HUES6 (cell line): ENCODE measurements at regions not wholly inside any gene's neighbourhood (a gene's known extent, or its start where the extent isn't known, plus 50 kb on each side); places are given as distances from the start of the nearest gene placed in this dataset.

ENCODE experiments used
- H3K27ac ChIP-seq: 2 replicates; pipeline ENCODE4 v1.7.0; 2013; ENCODE audit warnings: low read depth, mild to moderate bottlenecking, low read length, inconsistent platforms
- H3K27me3 ChIP-seq: 2 replicates; pipeline ENCODE4 v1.6.1; 2013; ENCODE audit warnings: low read length; ENCODE audit not compliant: control insufficient read depth, insufficient read depth
- H3K36me3 ChIP-seq: 2 replicates; pipeline ENCODE4 v1.6.1; 2013; ENCODE audit warnings: low read length; ENCODE audit not compliant: control insufficient read depth, insufficient read depth
- H3K4me1 ChIP-seq: 2 replicates; pipeline ENCODE4 v1.6.1; 2013; ENCODE audit warnings: low read length; ENCODE audit not compliant: control insufficient read depth, insufficient read depth
- H3K4me3 ChIP-seq: 2 replicates; pipeline ENCODE4 v1.5.1; 2013; ENCODE audit warnings: low read depth, low read length
- H3K9ac ChIP-seq: one replicate; pipeline ENCODE4 v1.6.1; 2013; ENCODE audit warnings: mild to moderate bottlenecking, low read length
- H3K9me3 ChIP-seq: 2 replicates; pipeline ENCODE4 v1.6.1; 2013; ENCODE audit warnings: low read depth, low read length; ENCODE audit not compliant: control insufficient read depth, insufficient read depth

DNA sequence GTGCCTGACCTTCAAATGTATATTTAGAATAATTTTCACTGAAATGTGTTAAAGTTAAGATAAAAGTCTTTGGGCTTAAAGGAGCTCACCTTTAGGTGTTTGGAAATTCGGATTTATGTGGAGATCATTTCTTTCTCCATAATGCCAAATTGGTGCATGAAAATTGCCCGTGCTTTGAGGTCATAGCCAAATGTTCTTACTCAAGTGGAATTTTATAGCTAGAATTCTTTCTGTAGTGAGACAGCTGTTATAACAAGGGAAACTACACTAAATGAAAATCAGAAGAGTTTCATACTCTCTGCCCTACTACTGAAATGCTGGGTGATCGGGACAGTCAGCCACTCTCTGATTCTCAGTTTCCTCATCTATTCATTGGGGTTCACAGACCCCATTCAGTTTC, 89.5 kb upstream of the DBX1 start:
- Histone ChIP-seq H3K4me3 (no peak overlapping the region), H3K4me1 (peaks cover 33% of the 10 kb centered on the region)

GRCh38 chr11:20249378-20249777, 89.1 kb upstream of the DBX1 start:
- Histone ChIP-seq H3K9ac (no peak overlapping the region), H3K27ac (no peak overlapping the region), H3K36me3 (no peaks in the 10 kb centered on the region), H3K9me3 (no peaks in the 10 kb centered on the region), H3K27me3 (peaks cover 17% of the 10 kb centered on the region), H3K4me3 (no peak overlapping the region), H3K4me1 (peaks cover 33% of the 10 kb centered on the region)

More for the DNA sequence above, 89.5 kb upstream of the DBX1 start:
- no peak overlapping the region for H3K9ac ChIP-seq
- H3K36me3 ChIP-seq = no peaks in the 10 kb centered on the region
- no peaks in the 10 kb centered on the region for H3K9me3 ChIP-seq
- no peak overlapping the region for H3K27ac ChIP-seq
- H3K27me3 ChIP-seq = peaks cover 20% of the 10 kb centered on the region

GRCh38 chr11:20248871-20249270, 88.6 kb upstream of the DBX1 start:
- peaks cover 33% of the 10 kb centered on the region for H3K4me1 ChIP-seq
- no peak overlapping the region for H3K9ac ChIP-seq
- no peaks in the 10 kb centered on the region for H3K9me3 ChIP-seq
- no peak overlapping the region for H3K4me3 ChIP-seq
- H3K36me3 ChIP-seq = no peaks in the 10 kb centered on the region
- no peak overlapping the region for H3K27ac ChIP-seq
- H3K27me3 ChIP-seq = peaks cover 12% of the 10 kb centered on the region

DNA sequence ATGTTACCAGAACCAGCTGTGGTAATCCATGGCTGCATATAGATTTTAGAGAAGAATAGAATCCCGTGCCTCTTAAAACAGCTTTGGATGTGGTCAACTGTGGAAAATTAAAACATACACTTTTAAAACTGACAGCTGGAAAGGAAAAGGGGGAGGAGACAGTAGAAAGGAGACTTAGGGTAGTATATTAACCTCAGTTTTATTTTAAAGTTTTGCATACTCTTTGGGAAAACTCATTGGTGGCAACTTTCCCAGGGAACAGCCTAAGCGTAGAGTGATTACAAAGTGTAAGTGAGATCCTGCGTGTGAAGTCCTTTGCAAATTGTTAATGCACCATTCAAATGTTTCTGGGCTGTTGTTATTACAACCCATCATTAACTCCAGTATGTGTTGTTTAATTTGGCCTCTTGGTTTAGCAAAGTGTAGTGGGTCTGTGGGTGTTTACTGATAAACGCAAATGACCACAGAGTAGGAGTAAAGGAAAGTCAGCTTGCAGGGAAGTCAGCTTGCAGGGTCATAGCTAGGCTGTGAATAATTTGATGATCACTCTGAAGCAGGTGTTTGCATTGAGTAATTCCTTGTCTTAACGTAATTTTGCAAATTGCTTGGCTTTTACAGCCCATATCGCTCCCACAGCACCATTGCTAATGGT, 88.0 kb upstream of the DBX1 start:
- Histone ChIP-seq H3K9ac (no peak overlapping the region), H3K9me3 (no peaks in the 10 kb centered on the region), H3K27ac (no peak overlapping the region), H3K4me3 (no peak overlapping the region), H3K27me3 (peaks cover 6% of the 10 kb centered on the region), H3K4me1 (peaks cover 33% of the 10 kb centered on the region), H3K36me3 (no peaks in the 10 kb centered on the region)

- H3K36me3 ChIP-seq = no peaks in the 10 kb centered on the region
- no peaks in the 10 kb centered on the region for H3K9me3 ChIP-seq
- no peak overlapping the region for H3K9ac ChIP-seq
- H3K4me3 ChIP-seq = peak overlapping the region; percentile 23; the same call in 1 of the 2 replicates
- H3K4me1 ChIP-seq = peaks cover 33% of the 10 kb centered on the region
- H3K27me3 ChIP-seq = peaks cover 5% of the 10 kb centered on the region
- no peak overlapping the region for H3K27ac ChIP-seq
Observed at GRCh38 chr11:20247591-20248007, 87.3 kb upstream of the DBX1 start.

DNA sequence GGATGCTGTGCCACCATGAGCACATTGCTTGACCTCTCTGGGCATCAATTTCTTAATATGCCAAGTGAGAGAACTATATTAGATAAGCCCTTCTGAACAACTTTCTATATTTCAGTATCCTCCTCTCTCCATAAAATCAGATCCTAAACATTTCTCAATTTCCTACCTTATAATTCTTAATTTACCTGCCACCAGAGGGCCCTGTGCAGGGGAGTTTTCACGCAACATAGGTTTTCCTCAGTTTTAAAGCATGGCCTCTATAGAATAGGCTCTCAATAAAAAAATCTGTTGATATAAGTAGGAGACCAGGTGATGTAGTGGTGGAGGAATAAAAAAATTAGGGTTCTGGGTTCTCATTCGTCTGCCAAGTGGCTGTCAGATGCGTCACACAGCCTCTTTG, 83.7 kb upstream of the DBX1 start:
- no peaks in the 10 kb centered on the region; the same call in 1 of the 2 replicates for H3K27me3 ChIP-seq
- H3K9ac ChIP-seq = no peak overlapping the region
- H3K9me3 ChIP-seq = no peaks in the 10 kb centered on the region
- H3K27ac ChIP-seq = no peak overlapping the region
- H3K4me1 ChIP-seq = peaks cover 25% of the 10 kb centered on the region
- no peak overlapping the region for H3K4me3 ChIP-seq
- H3K36me3 ChIP-seq = no peaks in the 10 kb centered on the region

DNA sequence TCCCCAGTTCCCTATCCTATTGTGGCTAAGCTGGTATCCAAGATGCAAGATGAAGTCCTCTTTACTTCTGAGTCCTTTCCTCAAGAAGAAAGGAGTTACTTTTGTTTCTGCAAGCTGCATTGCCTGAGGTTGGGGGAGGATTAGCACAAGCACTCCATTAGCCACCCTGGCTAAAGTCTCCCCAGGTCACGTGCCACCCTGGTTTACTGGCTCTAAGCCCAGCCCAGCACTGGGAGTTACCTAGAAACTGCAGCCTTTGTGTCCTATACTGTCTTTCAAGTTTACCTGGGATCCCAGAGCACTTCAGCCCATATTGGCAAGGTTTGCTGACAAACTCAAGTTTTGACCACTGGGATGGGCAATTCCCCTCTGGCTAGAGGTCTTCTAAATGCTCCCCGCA, 78.4 kb upstream of the DBX1 start:
- Histone ChIP-seq H3K27me3 (peaks cover 4% of the 10 kb centered on the region; the same call in 1 of the 2 replicates), H3K4me3 (no peak overlapping the region), H3K36me3 (no peaks in the 10 kb centered on the region), H3K9ac (no peak overlapping the region), H3K4me1 (no peaks in the 10 kb centered on the region), H3K27ac (no peak overlapping the region), H3K9me3 (peaks cover 2% of the 10 kb centered on the region; the same call in 1 of the 2 replicates)

DNA sequence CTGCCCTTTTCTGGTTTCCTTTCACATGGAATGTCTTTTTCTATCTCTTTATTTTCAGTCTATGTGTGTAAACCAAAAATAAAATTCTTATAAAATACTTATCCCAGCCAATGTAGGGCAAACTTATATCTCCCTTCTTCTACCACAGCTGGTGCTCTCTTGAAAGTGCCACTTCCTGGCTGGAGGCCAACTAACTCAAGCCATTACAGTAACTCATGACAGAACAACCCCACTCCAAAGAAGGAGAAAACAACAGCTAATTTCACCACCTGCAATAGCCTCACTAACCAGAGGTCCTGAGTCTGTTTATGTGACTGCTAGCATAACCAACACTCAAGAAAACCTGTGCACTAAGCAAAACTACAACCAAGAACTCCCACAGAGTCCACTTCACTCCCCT, 74.9 kb upstream of the DBX1 start:
- H3K9ac ChIP-seq = no peak overlapping the region
- H3K36me3 ChIP-seq = no peaks in the 10 kb centered on the region
- H3K4me3 ChIP-seq = no peak overlapping the region
- no peaks in the 10 kb centered on the region for H3K4me1 ChIP-seq
- H3K9me3 ChIP-seq = peaks cover 10% of the 10 kb centered on the region; the same call in 1 of the 2 replicates
- H3K27ac ChIP-seq = no peak overlapping the region
- H3K27me3 ChIP-seq = peaks cover 4% of the 10 kb centered on the region; the same call in 1 of the 2 replicates

GRCh38 chr11:20227631-20228030, 67.4 kb upstream of the DBX1 start:
- Histone ChIP-seq H3K27ac (no peak overlapping the region), H3K27me3 (peaks cover 22% of the 10 kb centered on the region)

DNA sequence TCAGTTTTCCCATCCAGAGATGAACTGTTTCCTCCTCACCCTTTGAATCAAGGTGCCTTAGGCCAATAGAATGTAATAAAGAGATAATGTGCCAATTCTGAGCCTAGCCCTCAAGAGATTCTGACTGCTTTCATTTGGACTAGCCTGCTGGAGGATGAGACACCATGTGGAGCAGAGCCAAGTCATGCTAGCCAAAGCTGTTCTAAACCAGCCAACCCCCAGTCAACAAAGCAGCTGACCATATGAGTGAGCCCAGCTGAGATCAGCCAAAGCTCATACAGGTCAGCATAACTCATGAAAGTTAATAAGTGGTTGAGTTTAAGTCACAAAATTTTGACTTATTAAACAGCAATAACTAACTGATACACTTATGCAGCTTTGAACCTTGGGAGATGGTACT, 66.7 kb upstream of the DBX1 start:
- Histone ChIP-seq H3K27me3 (peaks cover 26% of the 10 kb centered on the region), H3K4me3 (no peak overlapping the region), H3K9ac (no peak overlapping the region), H3K4me1 (no peaks in the 10 kb centered on the region), H3K9me3 (0 out of 2 replicates have a peak, but pooled peaks cover 8% of the 10 kb centered on the region), H3K27ac (no peak overlapping the region), H3K36me3 (no peaks in the 10 kb centered on the region)

More at GRCh38 chr11:20227631-20228030, 67.4 kb upstream of the DBX1 start:
- Histone ChIP-seq H3K4me3 (no peak overlapping the region), H3K9me3 (0 out of 2 replicates have a peak, but pooled peaks cover 8% of the 10 kb centered on the region), H3K4me1 (no peaks in the 10 kb centered on the region), H3K36me3 (no peaks in the 10 kb centered on the region), H3K9ac (no peak overlapping the region)

DNA sequence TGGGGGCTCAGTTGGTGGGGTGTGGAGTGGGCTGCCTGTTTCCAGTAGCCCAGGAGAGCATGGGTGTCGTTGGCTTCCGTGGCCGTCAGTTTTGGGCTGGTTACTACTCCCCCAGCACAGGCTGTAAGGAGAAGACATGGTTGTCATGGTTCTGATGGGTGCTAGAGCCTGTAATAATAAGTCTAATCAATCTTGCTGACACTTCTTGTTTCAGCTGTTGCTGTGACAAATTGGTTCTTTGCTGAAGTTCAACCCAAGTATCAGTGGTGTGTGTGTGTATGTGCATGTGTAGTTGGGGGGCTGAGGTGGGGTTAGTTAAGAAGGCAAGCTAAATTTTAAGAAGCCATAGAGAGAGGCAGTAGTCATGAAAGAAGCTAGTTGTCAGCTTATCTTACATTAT, 61.3 kb upstream of the DBX1 start:
- H3K27ac ChIP-seq = no peak overlapping the region
- H3K27me3 ChIP-seq = peaks cover 59% of the 10 kb centered on the region
- no peak overlapping the region for H3K9ac ChIP-seq
- H3K4me1 ChIP-seq = no peaks in the 10 kb centered on the region
- no peak overlapping the region for H3K4me3 ChIP-seq
- H3K9me3 ChIP-seq = no peaks in the 10 kb centered on the region
- no peaks in the 10 kb centered on the region for H3K36me3 ChIP-seq
